Liver (tissue), 8 donors: ENCODE measurements at regions not wholly inside any gene's neighbourhood (a gene's known extent, or its start where the extent isn't known, plus 50 kb on each side); places are given as distances from the start of the nearest gene placed in this dataset.

ENCODE experiments used
- DNase-seq: peaks from one replicate; pipeline ENCODE4 v3.0.0-alpha.2; 2017; ENCODE audit warnings: low spot score
- H3K27ac ChIP-seq, 2 donors: one replicate each; pipeline ENCODE4 v1.7.0; 2013; ENCODE audit warnings: inconsistent platforms in 2 of 2, low read length in 2 of 2, control low read depth in 1 of 2, low read depth in 1 of 2, mild to moderate bottlenecking in 1 of 2
- H3K27me3 ChIP-seq, 4 donors: one replicate each; pipeline versions ENCODE4 v1.6.1 to v1.7.0; 2013; ENCODE audit warnings: low read length in 3 of 4, inconsistent platforms in 1 of 4, mild to moderate bottlenecking in 1 of 4, moderate library complexity in 1 of 4; ENCODE audit not compliant: control insufficient read depth in 4 of 4, insufficient read depth in 4 of 4
- H3K36me3 ChIP-seq, 4 donors: one replicate each; pipeline versions ENCODE4 v1.6.1 to v1.7.0; 2013; ENCODE audit warnings: low read length in 3 of 4, mild to moderate bottlenecking in 3 of 4, low read depth in 1 of 4, moderate library complexity in 1 of 4; ENCODE audit not compliant: control insufficient read depth in 4 of 4, insufficient read depth in 3 of 4
- H3K4me1 ChIP-seq, 4 donors: one replicate each; pipeline versions ENCODE4 v1.6.1 to v1.7.0; 2013; ENCODE audit warnings: low read length in 3 of 4, mild to moderate bottlenecking in 3 of 4, moderate library complexity in 1 of 4; ENCODE audit not compliant: control insufficient read depth in 4 of 4, insufficient read depth in 4 of 4
- H3K4me3 ChIP-seq, 3 donors: one replicate each; pipeline versions ENCODE4 v1.6.1 to v1.7.0; 2013; ENCODE audit warnings: low read length in 3 of 3, control low read depth in 1 of 3, low read depth in 1 of 3, mild to moderate bottlenecking in 1 of 3
- H3K9ac ChIP-seq, 2 donors: one replicate each; pipeline ENCODE4 v1.7.0; 2013; ENCODE audit warnings: low read length in 2 of 2, mild to moderate bottlenecking in 2 of 2, moderate library complexity in 2 of 2, control low read depth in 1 of 2, low read depth in 1 of 2
- H3K9me3 ChIP-seq, 4 donors: one replicate each; pipeline versions ENCODE4 v1.6.1 to v1.7.0; 2013; ENCODE audit warnings: low read length in 3 of 4; ENCODE audit not compliant: control insufficient read depth in 4 of 4
- ATF3 ChIP-seq: IDR thresholded peaks from 2 replicates; pipeline ENCODE4 v1.6.1; 2016; ENCODE audit warnings: antibody characterized with exemption
- CTCF ChIP-seq: fragments of 150-350 bp; IDR thresholded peaks from 2 replicates; pipeline ENCODE4 v1.5.1; 2017; ENCODE audit warnings: improper control_type of control experiment, low read depth, low read length; ENCODE audit not compliant: missing input control
- EGR1 ChIP-seq, 2 donors: IDR thresholded peaks; 2 replicates each; pipeline ENCODE4 v1.6.1; 2016 to 2018; ENCODE audit warnings: antibody characterized with exemption in 2 of 2, low read depth in 2 of 2
- FOXA2 ChIP-seq: IDR thresholded peaks from 2 replicates; pipeline ENCODE4 v1.6.1; 2016; ENCODE audit warnings: antibody characterized with exemption
- GABPA ChIP-seq, 2 donors: IDR thresholded peaks in 1 of 2; conservative IDR thresholded peaks in 1 of 2; 2 replicates each; pipeline ENCODE4 v1.6.1; 2016; ENCODE audit warnings: antibody characterized with exemption in 2 of 2, mild to moderate bottlenecking in 1 of 2, moderate library complexity in 1 of 2
- HNF4A ChIP-seq, 2 donors: conservative IDR thresholded peaks; 2 replicates each; pipeline ENCODE4 v1.6.1; 2016; ENCODE audit warnings: antibody characterized with exemption in 2 of 2, mild to moderate bottlenecking in 2 of 2
- HNF4G ChIP-seq: IDR thresholded peaks from 2 replicates; pipeline ENCODE4 v1.6.1; 2016; ENCODE audit warnings: antibody characterized with exemption
- JUND ChIP-seq, 2 donors: IDR thresholded peaks; 2 replicates each; pipeline ENCODE4 v1.6.1; 2016; ENCODE audit warnings: antibody characterized with exemption in 2 of 2
- MAX ChIP-seq: IDR thresholded peaks from 2 replicates; pipeline ENCODE4 v1.6.1; 2016; ENCODE audit warnings: antibody characterized with exemption
- NR2F2 ChIP-seq: IDR thresholded peaks from 2 replicates; pipeline ENCODE4 v1.6.1; 2016; ENCODE audit warnings: antibody characterized with exemption
- RAD21 ChIP-seq, 2 donors: IDR thresholded peaks; 2 replicates each; pipeline ENCODE4 v1.6.1; 2016; ENCODE audit warnings: antibody characterized with exemption in 2 of 2, mild to moderate bottlenecking in 2 of 2
- REST ChIP-seq: IDR thresholded peaks from 2 replicates; pipeline ENCODE4 v1.6.1; 2016; ENCODE audit warnings: antibody characterized with exemption, mild to moderate bottlenecking
- RXRA ChIP-seq, 2 donors: IDR thresholded peaks; 2 replicates each; pipeline ENCODE4 v1.6.1; 2017 to 2018; ENCODE audit warnings: antibody characterized with exemption in 2 of 2, mild to moderate bottlenecking in 1 of 2
- SP1 ChIP-seq: IDR thresholded peaks from 2 replicates; pipeline ENCODE4 v1.6.1; 2018; ENCODE audit warnings: antibody characterized with exemption, mild to moderate bottlenecking
- TAF1 ChIP-seq: conservative IDR thresholded peaks from 2 replicates; pipeline ENCODE4 v1.6.1; 2016; ENCODE audit warnings: antibody characterized with exemption, mild to moderate bottlenecking
- YY1 ChIP-seq: IDR thresholded peaks from 2 replicates; pipeline ENCODE4 v1.6.1; 2016; ENCODE audit warnings: antibody characterized with exemption, mild to moderate bottlenecking
- ZBTB33 ChIP-seq: IDR thresholded peaks from 2 replicates; pipeline ENCODE4 v1.6.1; 2016; ENCODE audit warnings: antibody characterized with exemption
- WGBS: extraction: QIAGEN DNeasy Blood & Tissue Kit; methylation state at CpG from one replicate; pipeline ENCODE4 v1.1.7; 2013; 5-methylcytosine and 5-hydroxymethylcytosine counted together
- donor health status: healthy.
- donor health status: healthy.
- donor health status: healthy.
- donor health status: healthy.
- donor health status: healthy.

GRCh38 chr1:213332491-213332890 lies 281.4 kb downstream of the RPS6KC1 start:
- 86% methylated on average over 4 of the region's 4 CpGs for WGBS
- peaks cover 0 to 7% (median 1%) of the 10 kb centered on the region in 4 donors for H3K4me1 ChIP-seq
- DNase-seq: no peak
- H3K27ac ChIP-seq: no peak overlapping the region
- no peaks in the 10 kb centered on the region for H3K36me3 ChIP-seq
- no peaks in the 10 kb centered on the region for H3K9me3 ChIP-seq
- H3K4me3 ChIP-seq: no peak overlapping the region
- TF ChIP-seq MAX (no peak), ATF3 (no peak), TAF1 (no peak), YY1 (no peak), EGR1 (IDR thresholded peaks at IDR 0.05; ENCODE audit: low read depth in 2 of 2) (no peak), GABPA (IDR thresholded peaks at IDR 0.05 in 1 of 2, conservative IDR thresholded peaks at IDR 0.05 in 1 of 2) (no peak), HNF4G (no peak), CTCF (no peak), SP1 (no peak), REST (no peak), RXRA (IDR thresholded peaks at IDR 0.05) (no peak), HNF4A (conservative IDR thresholded peaks at IDR 0.05) (no peak), FOXA2 (no peak)
- no peak overlapping the region for H3K9ac ChIP-seq
- no peaks in the 10 kb centered on the region for H3K27me3 ChIP-seq

GRCh38 chr1:213333121-213333520 lies 282.1 kb downstream of the RPS6KC1 start:
- Histone ChIP-seq H3K4me3 (no peak overlapping the region), H3K36me3 (no peaks in the 10 kb centered on the region), H3K9ac (no peak overlapping the region), H3K4me1 (peaks cover 0 to 7% (median 1%) of the 10 kb centered on the region in 4 donors), H3K9me3 (no peaks in the 10 kb centered on the region), H3K27ac (no peak overlapping the region), H3K27me3 (no peaks in the 10 kb centered on the region)
- DNase-seq: no peak
- WGBS: 93% methylated on average over 5 of the region's 5 CpGs
- TF ChIP-seq GABPA (IDR thresholded peaks at IDR 0.05 in 1 of 2, conservative IDR thresholded peaks at IDR 0.05 in 1 of 2): no peak
- TF ChIP-seq HNF4A (conservative IDR thresholded peaks at IDR 0.05): no peak
- TF ChIP-seq TAF1: no peak
- TF ChIP-seq RXRA (IDR thresholded peaks at IDR 0.05): no peak
- no peak for TF ChIP-seq ATF3
- no peak for TF ChIP-seq ZBTB33
- TF ChIP-seq EGR1 (IDR thresholded peaks at IDR 0.05; ENCODE audit: low read depth in 2 of 2): no peak
- TF ChIP-seq MAX: no peak
- no peak for TF ChIP-seq FOXA2
- TF ChIP-seq YY1: no peak
- TF ChIP-seq CTCF: no peak
- TF ChIP-seq RAD21 (IDR thresholded peaks at IDR 0.05): no peak
- no peak for TF ChIP-seq SP1
- TF ChIP-seq NR2F2: no peak
- no peak for TF ChIP-seq JUND (IDR thresholded peaks at IDR 0.05)
